ENCODE measurements at regions not wholly inside any gene's neighbourhood (a gene's known extent, or its start where the extent isn't known, plus 50 kb on each side); places are given as distances from the start of the nearest gene placed in this dataset.

- TF ChIP-seq CTCF (IDR thresholded peaks at IDR 0.05) (no peak), POLR2A (IDR thresholded peaks at IDR 0.05) (no peak)
Observed at GRCh38 chr2:234865586-234865985, 86.2 kb upstream of the SH3BP4 start.

Measured in lower leg skin (tissue), 3 donors.